Dermis blood vessel endothelial cell (primary cell): ENCODE measurements at regions not wholly inside any gene's neighbourhood (a gene's known extent, or its start where the extent isn't known, plus 50 kb on each side); places are given as distances from the start of the nearest gene placed in this dataset.
"Not testable (repeated sequence)": the region's sequence is repeated elsewhere in the genome, so short reads cannot be mapped to it uniquely, and the experiment has no call there.

ENCODE experiments used
- DNase-seq: peaks from one replicate; pipeline ENCODE4 v3.0.0; 2010

- not testable (repeated sequence) for DNase-seq
These were observed 886.0 kb upstream of the MDGA2 start for GRCh38 chr14:48561438-48561837.

GRCh38 chr14:48560421-48560820 lies 885.0 kb upstream of the MDGA2 start:
- DNase-seq, result no peak

DNA sequence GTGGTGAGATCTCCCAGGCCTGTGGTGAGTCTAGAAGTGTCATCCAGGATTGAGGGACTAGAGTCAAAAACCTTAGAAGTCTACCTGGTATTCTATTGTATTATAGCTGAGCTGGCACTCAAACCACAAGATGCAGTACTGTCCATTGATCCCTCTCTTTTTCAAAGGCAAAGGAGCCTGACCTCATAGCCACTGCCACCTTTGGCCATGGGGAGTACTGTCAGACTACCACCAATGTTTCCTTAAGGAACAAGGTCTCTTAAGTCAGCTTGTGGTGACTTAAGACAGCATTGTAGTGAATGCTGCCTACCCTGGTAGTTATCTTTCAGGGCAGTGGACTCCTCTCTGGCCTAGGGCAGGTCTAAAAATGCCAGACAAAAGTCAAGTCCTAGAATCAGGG lies 878.0 kb upstream of the MDGA2 start:
- DNase-seq, result no peak

DNA sequence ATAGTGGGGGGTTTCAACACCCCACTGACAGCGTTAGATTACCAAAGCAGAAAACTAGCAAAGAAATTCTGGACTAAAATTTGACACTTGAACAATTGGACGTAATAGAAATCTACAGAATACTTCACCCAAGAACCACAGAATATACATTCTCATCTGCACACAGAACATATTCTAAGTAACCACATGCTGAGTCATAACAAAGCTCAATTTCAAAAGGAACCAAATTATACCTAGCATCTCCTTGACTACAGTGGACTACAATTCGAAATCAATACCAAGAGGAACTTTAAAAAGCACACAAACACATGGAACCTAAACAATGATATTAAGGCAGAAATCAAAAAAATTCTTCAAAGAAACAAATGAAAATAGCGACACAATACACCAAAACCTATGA lies 871.6 kb upstream of the MDGA2 start:
- no peak for DNase-seq

DNA sequence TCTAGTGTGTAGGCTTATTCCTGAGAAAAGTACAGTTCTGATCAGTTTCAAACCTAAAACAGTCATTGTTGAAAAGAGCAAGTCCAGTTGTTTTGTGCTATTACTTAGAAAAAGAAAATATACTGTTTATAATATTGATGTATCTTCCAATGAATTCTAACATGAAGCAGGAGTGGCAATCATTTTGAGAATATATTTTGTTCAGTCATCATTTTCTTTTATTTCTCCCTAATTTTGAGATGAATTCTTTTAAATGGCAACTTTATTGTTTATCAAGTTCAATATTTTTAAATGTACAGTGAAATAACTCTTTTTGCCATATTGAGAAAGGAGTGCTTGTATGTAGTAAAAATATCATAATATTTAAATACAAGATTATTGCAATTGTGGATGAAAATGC lies 862.2 kb upstream of the MDGA2 start:
- no peak for DNase-seq

- DNase-seq, result no peak
These were observed 860.9 kb upstream of the MDGA2 start for GRCh38 chr14:48536318-48536717.

- no peak for DNase-seq
These were observed 852.4 kb upstream of the MDGA2 start for GRCh38 chr14:48527832-48528231.

- no peak for DNase-seq
These were observed 850.9 kb upstream of the MDGA2 start for GRCh38 chr14:48526307-48526706.

DNA sequence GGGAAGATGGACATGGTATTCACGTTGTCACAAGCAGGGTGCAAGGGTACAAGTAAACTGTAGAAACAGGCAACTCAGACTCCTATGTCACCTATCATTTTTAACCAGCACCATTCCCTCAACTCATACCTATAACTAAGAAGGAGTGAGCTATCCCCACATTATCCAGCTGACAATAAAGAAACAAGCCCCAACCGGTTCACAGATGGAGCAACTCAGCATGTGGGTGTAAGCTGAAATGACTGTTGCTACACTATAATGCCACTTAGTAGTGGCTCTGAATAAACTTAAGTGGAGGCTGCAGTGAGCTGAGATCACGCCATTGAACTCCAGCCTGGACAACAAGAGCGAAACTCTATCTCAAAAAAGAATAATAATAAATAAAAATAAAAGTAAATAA lies 829.5 kb upstream of the MDGA2 start:
- DNase-seq, result no peak

DNA sequence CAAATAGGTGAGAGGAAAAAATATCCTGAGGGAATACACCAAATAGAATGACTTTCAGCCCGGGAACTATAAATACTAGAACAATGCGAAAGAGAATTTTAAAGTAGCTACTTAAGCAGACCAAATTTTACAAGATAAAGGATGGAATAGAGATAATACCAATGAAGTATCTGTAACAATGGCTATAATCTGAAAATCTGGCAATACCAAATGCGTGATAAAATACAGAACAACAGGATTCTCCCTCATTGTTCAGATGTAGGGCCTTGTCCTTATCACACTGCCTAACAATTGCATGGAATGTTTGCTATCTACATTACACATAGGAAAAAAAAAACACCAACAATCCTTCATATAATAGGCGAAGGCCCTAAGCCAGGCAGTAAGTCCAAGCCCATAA lies 815.4 kb upstream of the MDGA2 start:
- no peak for DNase-seq

GRCh38 chr14:48473944-48474343 lies 798.5 kb upstream of the MDGA2 start:
- no peak for DNase-seq

DNA sequence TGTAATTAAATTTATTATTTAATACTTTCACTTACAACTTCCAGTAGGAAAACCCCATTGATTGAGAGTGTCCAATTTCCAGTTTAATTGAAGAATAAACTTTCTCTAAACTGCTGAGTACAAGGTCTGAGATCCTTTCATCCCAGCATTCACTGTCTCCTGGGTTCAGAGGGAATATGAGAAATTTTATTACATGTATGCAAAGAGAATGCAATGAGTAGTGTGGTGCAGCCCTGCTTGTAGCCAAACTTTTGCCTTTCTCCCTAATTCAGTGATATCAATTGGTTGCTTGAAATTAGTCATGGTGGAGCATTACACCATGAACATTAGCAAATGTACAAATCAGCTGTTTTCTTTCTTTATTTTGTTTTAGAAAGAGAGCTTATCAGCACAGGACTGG lies 780.6 kb upstream of the MDGA2 start:
- no peak for DNase-seq

DNA sequence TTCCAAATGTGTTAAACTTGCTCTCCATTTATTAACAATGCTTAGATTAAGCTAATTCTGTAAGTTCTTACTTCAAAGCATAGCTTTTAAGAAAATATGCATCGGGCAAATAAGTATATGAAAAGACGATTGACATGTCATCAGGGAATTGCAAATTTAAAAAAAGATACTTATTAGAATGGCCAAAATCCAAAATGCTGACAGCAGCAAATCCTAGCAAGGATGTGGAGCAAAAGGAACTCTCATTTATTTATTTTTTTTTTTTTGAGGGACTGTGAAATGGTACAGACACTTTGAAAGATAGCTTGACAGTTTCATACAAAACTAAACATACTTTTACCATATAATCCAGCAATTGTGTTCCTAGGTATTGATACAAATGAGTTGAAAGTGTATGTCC lies 779.5 kb upstream of the MDGA2 start:
- DNase-seq, result no peak

DNA sequence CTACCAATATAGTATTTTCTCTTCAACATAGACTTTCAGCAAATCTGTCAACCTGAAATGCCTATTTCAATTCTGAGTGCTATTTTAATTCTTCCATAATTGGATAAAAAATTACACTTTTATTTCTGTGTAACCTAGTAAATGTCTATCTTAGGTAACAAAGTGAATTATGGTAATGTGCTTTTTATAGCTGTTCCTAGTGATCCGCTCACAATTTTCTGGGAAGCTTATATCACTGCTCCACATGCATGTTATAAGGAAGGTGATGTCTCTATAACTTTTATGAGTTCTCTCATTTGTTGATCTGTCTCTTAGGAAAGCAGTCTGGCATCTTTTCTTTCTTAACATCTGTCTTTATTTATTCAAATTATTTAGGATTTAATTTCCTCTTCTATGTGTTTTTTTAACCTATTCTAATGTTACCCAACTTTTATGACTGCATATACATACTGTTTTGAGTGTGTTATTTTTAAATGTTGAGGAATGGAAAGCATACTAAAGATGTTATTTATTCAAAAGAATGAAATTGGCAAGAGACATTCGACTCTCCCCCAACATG lies 777.1 kb upstream of the MDGA2 start:
- no peak for DNase-seq

- no peak for DNase-seq
These were observed 759.8 kb upstream of the MDGA2 start for GRCh38 chr14:48435221-48435620.

DNA sequence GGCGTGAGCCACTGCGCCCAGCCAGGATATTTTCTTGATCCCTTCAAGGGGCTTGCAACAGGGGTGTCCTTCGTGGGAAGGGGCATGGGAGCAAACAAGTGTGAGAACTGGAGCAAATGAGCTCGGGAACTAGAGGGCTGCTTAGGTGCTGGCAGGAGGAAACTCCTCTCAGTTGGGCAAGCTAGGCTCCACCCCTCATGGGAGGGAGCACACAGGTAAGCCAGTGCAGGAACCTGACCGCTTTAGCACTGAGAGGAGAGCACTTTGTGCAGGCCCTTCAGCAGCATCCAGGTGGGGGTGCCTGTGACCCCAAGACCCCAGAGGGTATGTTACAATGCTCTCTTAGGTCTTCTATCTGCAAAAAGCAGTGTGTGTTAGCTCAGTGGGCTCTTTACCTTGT lies 755.4 kb upstream of the MDGA2 start:
- no peak for DNase-seq

DNA sequence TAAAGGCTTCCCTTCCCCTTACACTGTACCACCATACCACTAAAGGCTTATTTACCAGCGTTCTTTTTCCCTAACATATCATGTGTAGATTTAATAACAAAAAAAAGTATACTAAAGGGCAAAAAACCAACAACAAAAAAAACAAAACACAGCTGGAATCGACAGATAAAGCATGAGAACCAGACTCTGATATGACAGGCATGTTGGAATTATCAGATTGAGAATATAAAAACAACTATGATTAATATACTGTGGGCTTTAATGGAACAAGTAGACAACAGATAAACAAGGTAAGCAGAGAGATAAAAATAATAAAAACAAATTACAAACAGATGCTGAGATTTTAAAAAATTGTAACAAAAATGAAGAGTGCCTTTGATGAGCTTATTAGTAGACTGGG lies 754.1 kb upstream of the MDGA2 start:
- no peak for DNase-seq

DNA sequence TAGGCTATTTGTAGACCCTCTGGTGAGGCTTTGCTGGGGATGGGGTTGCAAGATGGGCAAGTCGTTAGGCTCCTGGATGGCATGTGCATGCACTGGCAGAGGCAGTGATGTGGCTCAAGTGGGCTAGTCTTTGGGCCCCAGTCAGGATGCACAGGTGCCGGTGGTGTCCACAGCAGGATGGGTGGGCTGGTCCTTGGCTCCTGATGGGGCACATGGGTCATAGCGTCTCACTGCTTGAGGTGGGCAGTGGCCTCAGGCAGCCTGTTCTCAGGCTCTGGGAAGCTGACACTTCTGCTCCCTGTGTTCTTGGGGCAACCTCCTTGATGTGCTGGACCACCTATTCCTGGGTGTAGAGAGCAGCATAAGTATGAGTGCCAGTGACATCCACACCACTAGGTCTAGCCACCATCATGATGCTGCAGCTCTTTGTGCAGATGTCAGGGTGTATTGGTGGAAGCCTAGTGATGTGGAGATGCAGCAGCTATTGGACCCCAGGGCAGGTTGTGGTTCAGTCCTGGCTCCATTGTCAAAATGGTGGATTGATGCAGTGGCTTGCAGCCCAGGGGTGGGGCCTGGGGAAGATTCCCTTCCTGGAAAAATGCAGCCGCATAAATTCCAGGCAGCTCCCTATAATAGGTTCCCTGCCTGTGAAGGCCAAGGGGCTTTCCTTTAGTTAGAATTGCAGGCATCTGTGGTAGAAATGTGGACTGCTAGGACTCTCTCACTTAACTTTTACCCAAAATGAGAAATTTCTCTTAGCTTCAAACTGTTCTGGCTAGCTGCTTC lies 742.5 kb upstream of the MDGA2 start:
- no peak for DNase-seq

DNA sequence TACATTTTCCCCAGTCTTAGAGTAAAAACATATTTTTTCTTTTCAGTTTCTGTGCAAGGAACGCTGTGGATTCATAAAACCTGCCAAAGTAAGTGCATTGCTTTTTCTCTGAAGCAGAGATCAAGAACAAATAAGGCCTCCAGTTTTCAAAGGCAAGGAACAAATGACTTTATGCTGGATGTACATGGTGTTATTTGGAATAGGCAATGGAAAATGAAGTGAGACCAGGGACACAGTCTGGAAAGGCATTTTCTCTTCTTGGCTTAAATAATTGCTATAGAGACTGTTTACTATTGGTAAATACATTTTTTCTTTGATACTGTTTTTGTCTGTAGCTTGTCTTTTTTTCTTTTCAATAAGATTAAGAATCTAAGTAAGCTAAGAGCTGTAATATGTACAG lies 725.9 kb upstream of the MDGA2 start:
- no peak for DNase-seq

- peak; percentile 30 for DNase-seq
These were observed 723.4 kb upstream of the MDGA2 start for GRCh38 chr14:48398675-48399282.

DNA sequence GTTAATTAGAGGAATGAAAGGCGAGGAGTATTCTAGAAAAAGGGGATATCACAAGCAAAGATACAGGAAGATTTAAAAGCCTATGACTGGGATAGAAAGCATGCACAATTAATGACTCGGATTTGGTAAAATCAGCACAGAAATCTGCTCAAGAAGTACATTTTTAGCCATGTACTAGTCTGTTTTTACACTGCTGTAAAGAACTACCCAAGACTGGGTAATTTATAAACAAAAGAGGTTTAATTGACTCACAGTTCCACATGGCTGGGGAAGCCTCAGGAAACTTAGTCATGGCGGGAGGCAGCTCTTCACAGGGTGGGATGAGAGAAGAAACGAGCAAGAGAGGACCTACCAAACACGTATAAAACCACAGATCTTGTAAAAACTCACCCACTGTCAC lies 716.3 kb upstream of the MDGA2 start:
- no peak for DNase-seq

DNA sequence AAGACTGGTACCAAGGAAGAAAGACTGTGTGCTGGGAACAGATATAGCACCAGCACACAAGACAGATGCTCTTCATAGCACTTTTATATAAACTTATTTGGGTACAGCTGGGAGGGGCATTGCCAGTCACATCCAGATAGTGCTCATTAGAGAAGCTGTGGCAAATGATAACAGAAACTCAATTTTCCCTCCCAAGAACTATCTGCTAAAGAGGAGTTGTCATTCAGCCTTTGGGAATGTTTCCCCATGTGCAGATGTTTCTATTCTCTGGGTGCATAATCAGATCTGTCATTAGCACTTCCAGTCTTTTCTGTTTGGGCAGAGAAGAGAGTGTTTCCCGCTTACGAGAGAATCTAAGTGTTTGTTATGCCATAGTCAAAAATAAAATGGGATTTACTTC lies 714.9 kb upstream of the MDGA2 start:
- no peak for DNase-seq

GRCh38 chr14:48384821-48385220 lies 709.4 kb upstream of the MDGA2 start:
- DNase-seq, result no peak

GRCh38 chr14:48382961-48383360 lies 707.6 kb upstream of the MDGA2 start:
- no peak for DNase-seq
